ENCODE measurements at regions not wholly inside any gene's neighbourhood (a gene's known extent, or its start where the extent isn't known, plus 50 kb on each side); places are given as distances from the start of the nearest gene placed in this dataset.
"Not testable (repeated sequence)": the region's sequence is repeated elsewhere in the genome, so short reads cannot be mapped to it uniquely, and the experiment has no call there.

DNA sequence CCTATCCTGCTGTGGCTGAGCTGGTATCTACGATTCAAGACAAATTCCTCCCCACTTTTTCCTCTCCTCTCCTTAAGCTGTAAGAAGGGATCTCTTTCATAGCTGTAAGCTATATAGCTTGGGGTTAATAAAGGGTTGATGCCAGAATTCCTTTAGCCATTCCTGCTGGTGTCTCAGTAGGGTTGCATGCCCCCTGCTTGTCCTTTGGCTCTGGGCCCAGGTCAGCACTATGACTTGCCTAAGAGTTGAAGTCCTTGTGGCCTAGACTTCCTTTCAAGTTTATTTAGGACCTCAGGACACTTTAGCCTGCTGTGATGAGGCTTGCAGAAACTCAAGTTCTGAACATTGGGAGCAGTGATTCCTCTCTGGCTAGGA is 270.0 kb downstream of the AMY1C start:
- no peak for DNase-seq (ENCODE audit: low read depth)

DNA sequence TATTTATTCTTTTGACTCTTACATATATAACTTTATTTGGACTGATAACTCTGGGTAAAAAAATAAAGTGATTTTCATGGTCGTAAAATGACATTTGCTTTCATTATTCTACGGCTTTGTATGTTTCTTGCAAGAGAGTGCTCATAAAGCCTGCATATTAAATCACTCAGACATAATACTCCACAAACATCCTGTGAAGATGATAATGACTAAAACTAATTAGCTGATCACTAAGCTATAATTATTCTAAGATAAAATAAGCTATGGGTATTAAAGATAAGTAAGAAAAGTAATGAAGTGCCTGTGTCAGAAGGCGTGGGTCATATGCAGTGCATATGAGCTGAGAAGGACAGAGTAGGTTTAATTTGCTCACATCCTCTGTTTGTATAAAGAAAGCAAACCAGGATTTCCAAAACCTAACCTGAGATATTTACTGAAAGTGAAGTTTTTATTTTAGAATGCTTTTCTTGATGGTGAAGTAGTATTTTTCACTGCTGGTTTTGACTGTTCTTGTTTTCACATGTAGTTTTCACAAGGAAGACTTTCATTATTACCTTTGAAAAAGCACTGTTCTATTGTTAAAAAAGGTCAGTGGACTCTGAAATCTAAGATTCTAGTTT is 278.8 kb downstream of the AMY1C start:
- no peak for DNase-seq (ENCODE audit: low read depth)

DNA sequence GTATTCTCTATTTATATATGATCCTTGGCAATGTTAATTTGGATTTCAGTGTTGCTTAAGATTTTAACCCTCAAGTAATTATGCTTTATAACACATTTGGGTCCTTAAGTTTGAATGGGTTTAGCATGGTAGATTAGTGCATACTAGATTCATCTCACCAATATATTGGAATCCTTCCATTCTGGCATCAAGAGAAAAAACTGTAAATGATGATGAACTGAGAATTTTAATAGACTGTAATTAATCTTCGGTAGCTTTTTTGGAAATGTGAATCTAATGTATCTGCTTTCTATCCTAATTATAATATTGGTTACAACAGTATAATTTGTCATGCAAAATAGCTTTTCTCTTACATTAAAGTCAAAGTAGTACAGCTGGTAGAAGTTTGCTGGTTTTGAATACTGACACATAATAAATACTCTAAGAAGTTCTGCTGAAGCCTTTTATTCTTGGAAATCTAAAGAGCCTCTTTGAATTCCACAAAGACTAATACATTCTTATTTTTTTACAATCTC is 279.8 kb downstream of the AMY1C start:
- no peak for DNase-seq (ENCODE audit: low read depth)

DNA sequence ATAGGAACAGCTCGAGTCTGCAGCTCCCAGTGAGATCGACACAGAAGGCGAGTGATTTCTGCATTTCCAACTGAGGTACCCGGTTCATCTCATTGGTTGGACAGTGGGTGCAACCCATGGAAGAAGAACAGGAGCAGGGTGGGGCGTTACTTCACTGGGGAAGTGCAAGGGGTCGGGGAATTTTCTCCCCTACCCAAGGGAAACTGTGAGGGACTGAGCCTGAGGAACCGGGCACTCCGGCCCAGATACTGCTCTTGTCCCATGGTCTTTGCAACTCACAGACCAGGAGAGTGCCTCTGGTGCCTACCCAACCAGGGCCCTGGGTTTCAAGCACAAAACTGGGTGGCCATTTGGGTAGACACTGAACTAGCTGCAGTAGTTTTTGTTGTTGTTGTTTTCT is 307.1 kb downstream of the AMY1C start:
- no peak for DNase-seq (ENCODE audit: low read depth)

DNA sequence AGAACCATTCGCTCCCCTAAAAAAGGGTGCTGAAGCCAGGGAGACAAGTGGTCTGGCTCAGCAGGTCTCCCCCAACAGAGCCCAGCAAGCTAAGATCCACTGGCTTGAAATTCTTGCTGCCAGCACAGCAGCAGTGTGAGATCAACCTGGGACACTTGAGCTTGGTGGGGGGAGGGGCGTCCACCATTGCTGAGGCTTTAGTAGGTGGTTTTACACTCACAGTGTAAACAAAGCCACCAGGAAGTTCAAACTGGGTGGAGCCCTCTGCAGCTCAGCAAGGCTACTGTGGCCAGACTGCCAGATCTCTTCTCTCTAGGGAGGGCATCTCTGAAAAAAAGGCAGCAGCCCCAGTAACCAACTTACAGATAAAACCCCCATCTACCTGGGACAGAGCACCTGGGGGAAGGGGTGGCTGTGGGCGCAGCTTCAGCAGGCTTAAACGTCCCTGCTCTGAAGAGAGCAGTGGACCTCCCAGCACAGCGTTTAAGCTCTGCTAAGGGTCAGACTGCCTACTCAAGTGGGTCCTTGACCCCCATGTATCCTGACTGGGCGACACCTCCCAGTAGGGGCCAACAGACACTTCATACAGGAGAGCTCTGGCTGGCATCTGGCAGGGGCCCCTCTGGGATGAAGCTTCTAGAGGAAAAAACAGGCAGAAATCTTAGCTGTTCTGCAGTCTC is 307.7 kb downstream of the AMY1C start:
- DNase-seq (ENCODE audit: low read depth), result peak; percentile 16

DNA sequence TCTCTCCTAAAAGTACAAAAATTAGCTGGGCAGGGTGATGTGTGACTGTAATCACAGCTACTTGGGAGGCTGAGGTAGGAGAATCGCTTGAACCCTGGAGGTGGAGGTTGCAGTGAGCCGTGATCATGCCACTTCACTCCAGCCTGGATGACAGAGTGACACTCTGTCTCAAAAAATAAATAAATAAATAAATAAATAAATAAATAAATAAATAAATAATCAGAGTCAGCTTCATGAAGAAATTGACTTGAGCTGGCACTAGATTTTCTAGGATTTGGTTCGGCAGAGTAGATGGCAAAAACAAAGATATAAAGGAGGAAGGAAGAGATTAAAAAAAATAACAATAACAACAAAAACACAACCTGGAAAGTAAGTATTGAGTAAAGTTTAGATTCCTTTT is 311.9 kb downstream of the AMY1C start:
- not testable (repeated sequence) for DNase-seq (ENCODE audit: low read depth)

DNA sequence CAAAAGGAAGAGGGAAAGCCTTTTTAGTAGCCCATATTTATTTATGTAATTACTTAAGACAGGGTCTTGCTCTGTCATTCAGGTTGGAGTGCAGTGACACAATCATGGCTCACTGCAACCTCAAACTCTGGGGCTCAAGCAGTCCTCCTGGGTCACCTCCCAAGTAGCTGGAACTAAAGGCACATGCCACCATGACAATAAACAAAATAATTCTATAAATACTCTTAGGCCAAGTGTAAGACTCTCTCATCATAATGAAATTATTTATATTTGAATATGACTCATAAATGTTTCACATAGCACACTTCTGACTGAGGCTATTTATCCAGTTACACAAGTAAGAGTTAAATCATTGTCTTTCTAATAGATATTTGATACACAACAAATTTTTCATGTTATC is 314.7 kb downstream of the AMY1C start:
- DNase-seq (ENCODE audit: low read depth), result peak; percentile 40

DNA sequence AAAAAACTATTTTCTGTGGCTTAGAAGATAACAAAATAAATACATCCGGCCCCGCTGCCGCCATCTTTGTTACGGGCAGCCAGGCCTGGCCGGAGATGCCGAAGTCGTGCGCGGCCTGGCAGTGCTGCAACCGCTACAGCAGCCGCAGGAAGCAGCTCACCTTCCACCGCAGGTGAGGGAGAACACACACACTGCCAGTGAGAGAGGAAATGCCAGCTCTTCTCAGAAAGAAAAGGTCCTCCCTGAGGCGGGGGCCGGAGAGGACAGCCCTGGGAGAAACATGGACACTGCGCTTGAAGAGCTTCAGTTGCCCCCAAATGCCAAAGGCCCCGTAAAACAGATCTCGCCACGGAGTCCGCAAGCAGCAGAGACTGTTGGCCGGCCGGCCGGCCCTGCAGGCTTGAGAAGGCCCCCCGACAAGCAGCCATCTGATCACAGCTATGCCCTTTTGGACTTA is 323.2 kb downstream of the AMY1C start:
- DNase-seq (ENCODE audit: low read depth), result no peak

DNA sequence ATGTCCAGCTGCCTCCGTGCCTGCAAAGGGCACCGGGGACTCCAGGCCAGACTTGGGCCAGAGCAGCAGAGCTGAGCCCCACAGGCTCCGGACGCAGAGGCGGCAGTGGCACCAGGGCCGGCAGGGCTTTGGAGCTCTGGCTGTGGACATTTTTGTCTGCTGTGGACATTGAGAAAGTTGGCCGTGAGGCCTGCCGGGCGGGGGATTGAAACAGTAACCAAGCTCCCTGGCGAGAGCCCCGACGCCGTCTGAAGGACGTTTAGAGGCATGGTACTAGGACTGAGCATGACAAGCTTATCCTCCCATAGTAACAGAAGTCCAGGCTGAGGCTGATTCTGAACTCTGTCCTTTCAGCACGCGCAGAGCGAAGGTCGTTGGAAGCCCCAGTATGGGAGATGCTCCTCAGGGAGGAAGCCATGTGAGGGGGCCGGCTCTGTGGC is 323.8 kb downstream of the AMY1C start:
- no peak for DNase-seq (ENCODE audit: low read depth)

DNA sequence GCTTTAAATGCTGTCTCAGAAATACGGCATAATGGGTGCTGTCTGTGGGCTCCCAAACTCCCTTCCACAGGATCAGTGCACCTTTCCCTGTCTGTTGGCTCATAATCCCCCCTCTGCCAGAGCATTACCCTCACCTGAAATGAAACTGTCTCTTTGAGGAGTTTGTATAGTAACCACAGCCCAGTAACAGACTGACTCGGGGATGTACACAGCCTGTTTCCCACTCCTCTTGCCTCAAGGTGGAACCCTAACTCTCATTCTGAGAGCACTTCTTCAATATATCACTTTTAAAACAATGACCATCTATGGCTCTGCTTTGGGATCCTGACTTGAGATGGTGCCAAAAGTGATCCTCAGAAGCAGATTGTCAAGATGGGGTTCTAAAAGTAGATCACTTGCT is 332.5 kb downstream of the AMY1C start:
- no peak for DNase-seq (ENCODE audit: low read depth)

DNA sequence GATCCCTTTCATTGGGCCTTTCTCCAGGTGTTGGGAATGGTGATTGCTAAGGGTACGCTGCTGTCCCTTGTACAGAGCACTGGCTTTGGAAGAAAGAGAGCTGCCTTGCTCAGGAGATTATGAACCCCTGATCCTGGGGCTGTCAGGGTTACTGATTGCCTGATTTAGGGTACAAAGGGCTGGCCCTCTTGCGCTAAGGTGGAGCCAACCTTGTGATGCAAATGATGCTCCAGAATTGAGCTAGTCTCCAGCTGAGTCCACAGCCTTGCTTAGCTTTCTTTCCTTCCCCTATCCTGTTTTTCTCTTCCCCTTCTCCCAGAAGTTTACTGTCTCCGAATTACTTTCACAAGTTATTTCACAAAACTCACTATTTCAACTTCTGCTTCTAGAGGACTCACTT is 334.7 kb downstream of the AMY1C start:
- no peak for DNase-seq (ENCODE audit: low read depth)

DNA sequence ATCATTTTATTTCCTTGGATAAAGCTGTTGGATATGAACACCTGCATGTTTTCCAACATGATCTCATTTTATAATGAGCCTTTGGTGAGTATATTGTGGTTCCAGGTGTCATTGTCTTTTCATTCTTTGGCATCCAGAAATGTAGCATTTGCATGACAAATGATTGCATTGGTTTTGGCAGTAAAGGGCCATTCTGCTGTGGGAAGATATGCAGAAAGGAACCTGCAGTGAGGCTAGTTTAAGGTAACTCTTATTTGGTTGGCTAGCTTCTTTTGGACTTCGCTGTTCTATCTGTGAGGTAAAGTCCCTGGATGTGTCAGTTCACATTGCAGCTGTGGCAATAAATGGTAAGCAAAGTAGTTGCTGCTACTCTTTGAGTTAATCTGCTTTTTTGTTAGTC is 343.0 kb downstream of the AMY1C start:
- DNase-seq (ENCODE audit: low read depth), result no peak

DNA sequence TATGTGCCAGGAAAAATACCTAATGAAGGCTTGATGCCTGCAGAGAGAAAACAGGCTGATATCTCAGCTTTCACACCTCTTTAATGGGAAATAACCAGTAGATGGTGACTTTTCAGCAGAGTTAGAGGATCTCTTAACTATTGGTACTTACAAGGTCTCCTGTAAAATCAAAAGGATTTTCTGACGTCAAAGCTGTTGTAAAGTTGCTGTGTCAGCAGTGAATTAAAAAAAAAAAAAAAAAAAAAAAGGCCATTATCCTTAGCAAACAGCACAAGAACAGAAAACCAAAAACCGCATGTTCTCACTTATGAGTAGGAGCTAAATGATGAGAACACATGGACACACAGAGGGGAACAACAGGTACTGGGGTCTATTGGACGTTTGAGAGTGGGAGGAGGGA is 349.1 kb downstream of the AMY1C start:
- no peak for DNase-seq (ENCODE audit: low read depth)

DNA sequence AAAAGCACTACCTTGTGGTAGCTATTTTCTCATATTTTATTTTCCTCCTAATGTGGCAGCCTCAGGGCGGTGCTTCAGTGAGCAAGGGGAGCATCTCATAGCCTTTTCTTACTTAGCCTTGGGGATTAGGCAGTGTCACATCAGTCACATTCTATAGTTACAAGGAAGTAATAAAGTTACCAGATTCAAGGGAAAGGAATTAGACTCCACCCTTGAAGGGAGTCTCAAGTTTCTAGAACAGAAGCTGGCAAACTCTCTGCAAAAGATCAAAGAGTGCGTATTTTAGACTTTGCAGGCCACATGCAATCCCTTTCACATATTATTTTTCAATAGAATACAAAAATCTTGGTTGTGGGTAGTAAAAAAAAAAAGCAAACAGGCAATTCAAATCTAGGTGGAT is 350.4 kb downstream of the AMY1C start:
- DNase-seq (ENCODE audit: low read depth), result no peak

DNA sequence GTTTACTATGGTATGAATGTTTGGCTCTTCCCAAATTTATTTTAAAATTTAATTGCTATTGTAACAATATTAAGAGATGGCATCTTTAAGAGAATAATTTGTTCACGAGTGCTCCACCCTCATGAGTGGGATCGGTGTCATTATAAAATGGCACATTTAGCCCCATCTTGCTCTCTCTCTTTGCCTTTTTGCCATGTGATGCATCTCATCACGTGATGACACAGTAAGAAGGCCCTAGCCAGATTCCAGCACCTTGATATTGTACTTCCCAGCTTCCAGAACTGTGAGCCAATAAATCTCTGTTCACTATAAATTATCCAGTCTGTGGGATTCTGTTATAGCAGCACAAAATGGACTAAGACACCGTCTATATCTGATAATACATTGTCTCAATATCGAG is 355.8 kb downstream of the AMY1C start:
- DNase-seq (ENCODE audit: low read depth), result no peak

DNA sequence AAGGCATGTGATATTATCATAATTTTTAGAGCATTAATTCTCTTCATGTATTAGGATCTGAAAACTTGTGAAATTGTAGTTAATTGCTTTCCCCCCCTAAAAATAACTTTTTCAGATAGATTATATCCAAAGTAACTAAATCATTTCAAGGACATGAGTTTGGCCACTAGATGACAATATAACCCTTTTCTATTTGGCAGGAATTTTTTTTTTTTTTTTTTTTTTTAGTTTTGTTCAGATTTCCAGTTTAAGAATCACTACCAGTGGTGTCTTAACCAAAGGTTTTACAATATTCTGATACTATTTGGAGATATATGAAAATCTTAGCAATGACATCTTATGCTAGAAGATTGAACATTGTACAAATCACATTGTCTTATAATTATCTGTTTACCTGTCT is 370.8 kb downstream of the AMY1C start:
- DNase-seq (ENCODE audit: low read depth), result no peak

DNA sequence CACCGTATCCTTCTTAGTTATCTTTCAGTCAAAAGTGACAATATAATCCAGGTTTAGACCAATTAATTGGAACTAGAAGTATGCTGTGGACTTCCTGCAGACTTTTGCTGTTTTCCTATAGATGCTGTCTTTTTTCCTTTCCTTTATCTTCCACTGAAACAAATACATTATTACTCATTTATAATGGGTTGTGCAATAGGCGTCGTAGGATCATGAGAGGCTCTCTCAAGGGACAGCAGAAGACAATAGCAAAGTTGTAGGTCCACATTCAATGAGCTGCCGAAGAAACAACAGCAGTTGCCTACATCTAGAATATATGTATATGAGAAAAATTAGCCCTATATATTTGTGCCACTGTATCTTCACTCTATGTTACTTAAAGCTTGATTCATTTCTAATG is 371.6 kb downstream of the AMY1C start:
- no peak for DNase-seq (ENCODE audit: low read depth)

DNA sequence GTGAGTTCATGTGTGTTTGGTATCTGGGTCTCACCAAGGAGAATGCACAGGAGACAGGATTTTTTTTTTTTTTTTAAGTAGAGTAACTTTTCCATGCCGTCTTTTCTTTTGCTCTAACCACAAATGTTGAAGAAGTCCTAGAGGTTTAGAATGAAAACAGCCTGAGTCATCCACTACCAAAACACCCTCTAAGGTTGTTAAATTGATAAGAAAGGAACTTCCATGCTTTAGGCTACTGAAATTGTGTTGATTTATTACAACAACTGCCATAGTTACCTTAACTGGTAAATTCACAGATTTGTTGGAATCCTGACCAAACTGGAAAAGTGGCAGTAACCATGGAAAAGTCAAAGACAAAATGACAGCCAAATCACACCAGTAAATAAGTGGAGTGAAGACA is 375.6 kb downstream of the AMY1C start:
- peak; percentile 27 for DNase-seq (ENCODE audit: low read depth)

DNA sequence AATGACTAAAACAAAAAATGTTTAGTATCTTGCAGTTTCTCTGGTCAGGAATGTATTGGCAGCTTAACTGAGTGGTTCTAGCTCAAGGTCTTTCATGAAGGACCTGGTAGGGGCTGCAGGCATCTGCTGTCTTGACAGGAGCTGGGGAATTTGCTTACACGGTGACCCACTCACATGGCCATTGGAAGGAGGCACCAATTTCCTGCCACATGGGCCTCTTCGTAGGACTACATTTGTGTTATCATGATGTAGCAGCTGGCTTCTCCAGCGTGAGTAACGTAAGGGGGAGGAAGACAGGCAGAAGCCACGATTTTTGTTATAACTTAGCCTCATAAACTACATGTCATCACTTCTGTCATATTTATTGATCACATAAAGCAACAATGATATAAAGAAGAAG is 376.3 kb downstream of the AMY1C start:
- DNase-seq (ENCODE audit: low read depth), result no peak

DNA sequence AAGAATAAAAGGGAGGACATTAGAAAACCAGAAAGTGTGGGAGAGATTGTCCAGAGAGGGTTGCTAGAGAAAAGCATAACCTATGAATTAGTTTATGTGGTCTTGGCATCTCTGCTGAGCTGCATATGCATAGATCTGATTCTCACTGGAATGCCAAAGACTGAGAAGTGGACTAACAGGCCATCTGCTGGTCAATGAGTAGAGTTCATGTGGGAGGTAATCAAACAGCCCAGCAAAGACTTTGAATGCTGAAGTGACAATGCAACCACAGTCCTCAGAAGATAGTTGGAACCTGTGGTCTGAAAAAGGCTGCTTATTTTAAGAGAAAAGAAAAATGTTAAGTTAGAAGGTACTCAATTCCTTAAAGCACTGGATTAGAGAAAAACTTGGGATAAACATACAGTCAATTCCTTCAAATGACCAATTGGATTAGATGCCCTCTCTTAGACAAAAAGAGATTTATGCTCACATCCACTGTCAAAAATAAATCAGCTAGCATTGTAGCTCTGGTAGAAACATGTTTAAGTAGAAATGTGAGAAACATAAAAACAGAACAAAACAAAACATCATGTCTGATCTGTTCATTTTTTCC is 382.8 kb downstream of the AMY1C start:
- DNase-seq (ENCODE audit: low read depth), result peak; percentile 15

DNA sequence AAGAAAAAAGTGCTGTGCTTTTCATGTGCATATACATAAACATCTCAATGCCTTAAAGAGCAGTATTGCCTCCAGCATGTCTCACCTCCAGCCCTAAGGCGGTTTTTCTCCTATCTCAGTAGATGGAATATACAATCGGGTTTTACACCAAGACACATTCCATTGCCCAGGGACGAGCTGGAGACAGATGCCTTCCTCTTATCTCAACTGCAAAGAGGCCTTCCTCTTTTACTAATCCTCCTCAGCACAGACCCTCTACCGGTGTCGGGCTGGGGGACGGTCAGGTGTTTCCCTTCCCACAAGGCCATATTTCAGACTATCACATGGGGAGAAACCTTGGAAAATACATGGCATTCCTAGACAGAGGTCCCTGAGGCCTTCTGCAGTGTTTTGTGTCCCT is 385.3 kb downstream of the AMY1C start:
- DNase-seq (ENCODE audit: low read depth), result not testable (repeated sequence)

DNA sequence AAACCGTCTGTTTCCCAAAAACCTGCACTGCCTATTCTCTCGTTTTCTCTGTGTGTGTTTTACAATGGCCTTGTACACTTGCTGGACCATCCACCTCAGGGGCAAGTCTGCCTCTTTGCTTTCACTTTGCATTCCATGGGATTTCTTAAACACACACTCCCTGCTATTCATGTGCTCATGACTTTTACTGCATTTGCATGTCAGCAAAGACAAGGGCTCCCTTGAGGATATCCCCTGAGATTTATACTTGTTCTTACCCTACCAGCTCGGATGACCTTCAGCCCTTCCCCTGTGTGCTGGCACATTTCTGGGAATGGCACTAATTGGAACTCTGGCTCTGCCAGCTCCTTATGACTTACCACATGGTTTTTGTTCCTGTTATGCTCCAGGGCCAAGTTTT is 386.9 kb downstream of the AMY1C start:
- no peak for DNase-seq (ENCODE audit: low read depth)

DNA sequence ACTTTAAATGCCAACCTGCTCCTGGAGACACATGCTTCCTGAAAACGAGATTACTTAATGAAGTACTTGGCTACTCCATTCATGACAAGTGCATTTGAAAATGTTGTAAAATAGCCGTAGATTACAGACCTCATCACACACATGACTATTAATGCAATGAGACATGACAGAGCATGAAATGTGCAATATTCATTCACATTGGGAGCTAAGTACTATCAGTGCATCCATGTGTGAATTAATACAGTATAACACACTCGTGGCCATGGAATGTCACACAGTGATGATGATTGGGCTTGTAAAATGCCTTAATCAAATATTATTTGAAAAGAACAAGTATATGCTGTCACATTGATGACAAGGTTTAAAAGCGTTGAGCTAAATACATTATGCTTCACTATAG is 407.0 kb downstream of the AMY1C start:
- no peak for DNase-seq (ENCODE audit: low read depth)

Data from M059J (cell line).